Dermis blood vessel endothelial cell (primary cell): ENCODE measurements at regions not wholly inside any gene's neighbourhood (a gene's known extent, or its start where the extent isn't known, plus 50 kb on each side); places are given as distances from the start of the nearest gene placed in this dataset.
A peak's percentile ranks its signal among the peaks of the same experiment; 100 is the strongest.

ENCODE experiments used
- DNase-seq: peaks from one replicate; pipeline ENCODE4 v3.0.0; 2010

GRCh38 chr4:3818371-3818770 is 52.2 kb downstream of the ADRA2C start:
- DNase-seq: no peak

DNA sequence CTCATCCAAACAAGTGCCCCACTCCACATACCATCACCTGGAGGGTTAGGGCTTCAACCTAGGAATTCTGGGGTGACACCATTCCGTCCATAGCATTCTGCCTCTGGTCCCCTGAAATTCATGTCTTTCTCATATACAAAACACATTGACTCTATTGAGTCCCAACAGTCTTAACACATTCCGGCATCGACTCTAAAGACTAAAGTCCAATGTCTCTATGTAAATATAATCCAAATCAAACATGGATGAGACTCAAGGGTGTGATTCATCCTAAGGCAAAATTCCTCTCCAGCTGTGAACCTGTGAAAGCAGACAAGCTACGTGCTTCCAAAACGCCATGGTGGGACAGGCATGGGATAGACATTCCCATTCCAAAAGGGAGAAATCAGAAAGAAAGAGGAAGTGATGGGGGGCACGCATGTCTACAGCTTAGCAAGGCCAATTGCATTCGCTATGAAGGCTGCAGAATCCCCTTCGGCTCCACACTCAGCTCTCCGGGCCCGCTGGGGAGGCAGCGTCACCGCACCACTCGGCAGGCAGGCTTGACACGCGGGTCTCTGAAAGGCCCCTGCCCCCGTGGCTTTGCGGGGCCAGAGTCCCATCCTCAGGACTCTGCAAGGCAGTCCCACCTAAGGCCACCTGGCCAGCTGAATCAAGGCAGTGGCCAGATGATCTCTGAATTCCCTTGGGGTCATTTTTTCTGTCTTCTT is 53.2 kb downstream of the ADRA2C start:
- DNase-seq: no peak

- DNase-seq: no peak
Observed at GRCh38 chr4:3820016-3820805, 54.0 kb downstream of the ADRA2C start.

DNA sequence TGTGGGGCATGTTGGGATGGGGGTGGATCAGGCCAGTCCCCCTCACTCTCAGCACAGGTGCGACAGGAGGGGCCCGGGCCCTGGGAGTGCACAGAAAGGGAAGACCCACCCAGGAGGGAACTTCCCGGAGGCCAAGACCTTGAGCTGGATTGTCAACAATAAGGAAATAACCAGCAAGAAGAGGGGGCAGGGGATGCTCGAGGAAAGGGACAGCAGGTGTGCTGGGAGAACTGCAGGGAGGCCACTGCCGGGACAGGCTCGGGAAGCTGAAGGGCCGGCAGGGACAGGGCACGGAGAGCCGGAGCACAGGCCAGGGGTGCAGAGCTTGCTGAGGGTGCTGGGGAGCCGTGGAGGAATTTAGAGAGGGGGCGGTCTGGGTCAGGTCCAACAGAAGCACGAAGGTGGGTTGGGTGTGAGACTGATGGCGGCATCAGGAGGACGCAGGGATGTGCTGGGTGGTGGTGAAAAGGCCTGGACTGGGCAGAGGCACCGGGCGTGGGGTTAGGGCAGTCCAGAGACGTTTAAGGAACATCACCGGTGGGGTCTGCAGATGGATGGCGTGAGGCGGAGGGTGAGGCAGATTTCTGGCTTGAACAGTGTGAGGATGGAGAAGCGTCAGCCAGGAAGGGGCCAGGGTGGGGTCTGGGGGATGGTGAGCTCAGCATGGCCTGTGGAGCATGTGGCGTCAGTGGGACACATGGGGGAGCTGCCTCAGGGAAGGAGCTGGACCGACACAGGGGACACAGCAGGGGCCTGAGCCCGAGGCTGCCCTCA is 54.8 kb downstream of the ADRA2C start:
- DNase-seq: no peak

DNA sequence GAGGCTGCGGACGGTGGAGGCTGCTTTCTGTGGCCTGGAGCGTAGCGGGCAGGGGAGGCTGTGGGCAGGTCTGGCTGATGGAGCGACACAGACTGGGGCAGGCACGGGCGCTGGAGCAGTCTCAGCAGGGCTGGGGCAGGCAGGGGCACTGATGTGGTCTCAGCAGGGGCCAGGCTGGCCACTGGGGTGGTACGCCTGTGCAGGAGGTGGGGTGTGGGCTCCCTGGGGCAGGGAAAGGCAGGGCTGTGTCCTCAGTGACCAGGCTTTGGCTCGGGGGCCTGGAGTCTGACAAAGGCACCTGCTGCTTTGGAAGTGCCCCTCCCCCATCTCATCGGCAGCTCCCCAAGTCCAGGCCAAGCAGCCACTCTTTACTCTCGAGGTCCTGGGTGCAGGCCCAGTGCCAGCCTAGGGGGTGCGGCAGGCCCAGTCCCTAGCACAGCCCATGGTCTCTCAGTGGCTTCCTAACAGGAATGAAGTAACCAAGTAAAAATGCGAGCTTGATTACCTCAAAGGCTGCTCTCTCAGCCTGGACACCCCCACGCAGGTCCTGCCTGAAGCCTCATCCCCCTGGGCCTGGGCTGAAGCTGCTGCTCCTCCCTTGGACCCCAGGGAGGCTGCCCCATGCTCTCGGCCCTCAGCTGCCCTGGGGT is 55.5 kb downstream of the ADRA2C start:
- no peak for DNase-seq

- DNase-seq: no peak
Observed at GRCh38 chr4:3822230-3822947, 56.2 kb downstream of the ADRA2C start.

DNA sequence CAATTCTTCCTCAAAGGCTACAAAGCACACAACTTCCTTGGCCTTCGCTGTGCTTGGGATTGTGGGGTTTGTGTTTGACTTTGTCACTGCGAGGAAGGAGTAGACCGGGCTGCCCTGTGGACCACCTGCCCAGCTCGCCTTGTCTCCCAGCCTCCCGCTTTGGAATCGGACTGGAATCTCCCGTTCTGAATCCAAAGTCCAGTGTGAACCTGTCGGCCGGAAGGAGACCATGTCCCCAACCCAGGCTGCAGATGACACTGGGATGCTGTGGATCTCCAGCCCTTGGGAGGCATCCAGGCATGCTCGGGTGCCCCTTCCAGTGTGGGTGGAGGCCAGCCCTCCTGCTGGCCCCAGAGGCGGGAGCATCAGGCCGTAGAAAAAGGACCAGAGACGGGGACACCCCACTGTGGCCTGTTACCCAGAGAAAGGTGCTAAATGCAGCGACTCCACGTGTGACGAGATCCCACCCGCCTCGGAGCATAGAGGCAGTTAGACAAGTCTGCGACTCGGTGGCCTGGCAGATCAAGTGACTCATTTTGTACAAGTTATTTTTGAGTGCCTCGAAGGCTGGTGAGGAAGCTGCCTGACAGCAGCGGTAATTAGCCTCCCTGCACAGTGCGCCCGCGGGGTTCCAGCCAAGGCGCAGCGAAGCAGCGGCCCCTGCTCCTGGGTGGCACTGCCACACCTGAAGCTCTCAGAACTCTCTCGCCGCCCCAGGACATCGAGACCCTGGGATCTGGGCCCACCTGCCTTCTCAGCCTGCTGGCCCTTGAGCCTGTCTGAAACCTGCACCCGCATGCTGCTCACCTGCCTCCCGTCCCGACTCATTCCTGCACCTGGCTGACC is 57.5 kb downstream of the ADRA2C start:
- no peak for DNase-seq

GRCh38 chr4:3824521-3825270 is 58.5 kb downstream of the ADRA2C start:
- no peak for DNase-seq

- DNase-seq: no peak
Observed at GRCh38 chr4:3825530-3825929, 59.3 kb downstream of the ADRA2C start.

DNA sequence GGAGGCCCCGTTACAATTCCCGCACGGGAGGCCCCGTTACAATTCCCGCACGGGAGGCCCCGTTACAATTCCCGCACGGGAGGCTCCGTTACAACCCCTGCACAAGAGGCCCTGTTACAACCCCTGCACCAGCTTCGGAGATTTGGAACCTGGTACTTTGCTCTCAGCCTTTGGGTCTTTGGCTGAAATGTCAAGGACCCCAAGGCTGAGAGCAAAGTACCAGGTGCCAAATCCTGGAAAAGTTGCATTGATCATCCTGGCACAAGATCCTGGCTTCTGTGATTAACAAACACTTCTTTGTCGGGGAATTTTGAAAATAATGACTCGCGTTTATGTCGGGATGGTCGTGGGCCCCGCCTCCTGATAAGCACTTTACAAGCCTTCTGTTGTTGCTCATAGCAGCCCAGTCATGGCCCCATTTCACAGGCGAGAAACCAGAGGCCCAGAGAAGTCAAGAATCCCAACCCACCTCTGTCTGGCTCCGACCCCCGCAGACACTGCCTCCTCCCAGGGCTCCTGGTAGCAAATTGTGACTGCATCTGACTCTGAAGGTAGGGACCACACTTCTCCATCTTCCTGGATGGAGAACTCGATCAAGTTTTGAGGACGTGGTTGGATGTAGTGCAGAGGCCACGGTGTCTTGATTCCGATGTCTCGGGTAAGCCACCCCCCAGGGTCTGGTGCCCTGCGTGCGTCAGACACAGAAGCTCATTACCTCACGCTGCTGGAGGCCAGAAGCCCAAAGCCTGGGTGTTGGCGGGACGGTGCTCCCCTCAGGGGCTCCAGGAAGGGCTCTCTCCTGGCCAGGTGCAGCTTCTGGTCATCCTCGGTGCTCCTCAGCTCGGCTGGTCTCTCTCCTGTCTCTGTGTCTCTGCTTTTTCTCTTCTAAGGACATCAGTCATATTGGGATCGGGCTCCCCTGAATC is 60.3 kb downstream of the ADRA2C start:
- DNase-seq: no peak

DNA sequence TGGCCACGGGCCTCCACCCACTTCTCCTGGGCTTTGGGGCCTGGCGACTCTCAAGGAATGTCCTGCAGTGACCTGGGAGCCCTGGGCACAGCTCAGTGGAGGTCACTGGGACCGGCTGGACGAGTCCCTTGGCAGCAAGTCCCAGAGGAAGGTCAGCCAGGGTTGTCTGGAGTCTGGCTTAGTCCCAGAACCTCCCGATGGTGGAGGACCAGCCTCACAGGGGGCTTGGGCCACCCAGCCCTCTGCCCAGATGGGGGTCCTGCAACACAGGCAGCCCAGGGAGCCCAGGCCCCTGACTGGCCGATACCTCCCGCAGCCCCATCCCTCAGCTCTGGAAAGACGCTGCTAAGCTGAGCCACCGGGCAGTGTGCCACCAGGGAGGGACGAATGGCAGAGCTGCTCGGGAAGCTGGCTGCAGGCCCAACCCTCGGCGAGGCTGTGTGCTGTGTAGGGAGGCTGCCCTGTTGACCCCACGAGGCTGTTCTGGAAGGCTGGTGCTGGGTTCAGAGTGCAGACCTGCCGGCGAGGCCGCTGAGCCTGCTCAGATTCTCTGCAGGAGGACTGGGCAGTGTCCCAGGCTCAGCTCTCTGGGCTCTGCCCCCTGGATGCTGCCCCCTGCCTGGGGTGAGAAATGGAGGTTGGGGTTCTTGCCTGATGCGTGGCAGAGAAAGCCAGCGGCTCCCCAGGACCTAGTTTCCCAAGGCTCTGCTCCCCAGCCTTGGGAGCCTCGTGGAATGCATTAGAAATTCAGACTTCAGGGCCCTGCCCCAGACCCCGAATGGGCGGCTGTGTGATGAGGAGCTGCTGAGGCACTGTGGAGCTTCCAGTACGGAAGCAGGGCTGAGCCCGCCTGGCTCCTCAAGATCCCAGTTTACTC is 61.7 kb downstream of the ADRA2C start:
- DNase-seq: peak; percentile 11

GRCh38 chr4:3828546-3828945 is 62.4 kb downstream of the ADRA2C start:
- DNase-seq: no peak

- no peak for DNase-seq
Observed at GRCh38 chr4:3829211-3829955, 63.2 kb downstream of the ADRA2C start.

- DNase-seq: no peak
Observed at GRCh38 chr4:3829956-3830773, 64.0 kb downstream of the ADRA2C start.

- DNase-seq: no peak
Observed at GRCh38 chr4:3830774-3831528, 64.8 kb downstream of the ADRA2C start.
